ENCODE measurements at regions not wholly inside any gene's neighbourhood (a gene's known extent, or its start where the extent isn't known, plus 50 kb on each side); places are given as distances from the start of the nearest gene placed in this dataset.

- Histone ChIP-seq H3K36me3 (ENCODE audit: control insufficient read depth in 2 of 3, insufficient read depth in 3 of 3, low read length in 3 of 3) (no peaks in the 10 kb centered on the region), H3K4me3 (ENCODE audit: low read length in 3 of 3) (no peak overlapping the region), H3K27me3 (ENCODE audit: control insufficient read depth, insufficient read depth, low read length) (no peaks in the 10 kb centered on the region), H3K4me1 (ENCODE audit: control insufficient read depth in 2 of 3, insufficient read depth in 2 of 3, low read depth in 1 of 3, low read length in 3 of 3) (no peaks in the 10 kb centered on the region), H3K9ac (ENCODE audit: low read length in 3 of 3) (no peak overlapping the region), H3K27ac (ENCODE audit: low read depth in 2 of 2, low read length in 2 of 2) (no peak overlapping the region), H3K9me3 (ENCODE audit: control insufficient read depth in 2 of 3, insufficient read depth in 1 of 3, low read length in 3 of 3) (no peaks in the 10 kb centered on the region)
- no peak for DNase-seq
- intact Hi-C loops (cut with DNase I), result no loop called here
- no peak for FAIRE-seq
- TF ChIP-seq, protein P1, sequence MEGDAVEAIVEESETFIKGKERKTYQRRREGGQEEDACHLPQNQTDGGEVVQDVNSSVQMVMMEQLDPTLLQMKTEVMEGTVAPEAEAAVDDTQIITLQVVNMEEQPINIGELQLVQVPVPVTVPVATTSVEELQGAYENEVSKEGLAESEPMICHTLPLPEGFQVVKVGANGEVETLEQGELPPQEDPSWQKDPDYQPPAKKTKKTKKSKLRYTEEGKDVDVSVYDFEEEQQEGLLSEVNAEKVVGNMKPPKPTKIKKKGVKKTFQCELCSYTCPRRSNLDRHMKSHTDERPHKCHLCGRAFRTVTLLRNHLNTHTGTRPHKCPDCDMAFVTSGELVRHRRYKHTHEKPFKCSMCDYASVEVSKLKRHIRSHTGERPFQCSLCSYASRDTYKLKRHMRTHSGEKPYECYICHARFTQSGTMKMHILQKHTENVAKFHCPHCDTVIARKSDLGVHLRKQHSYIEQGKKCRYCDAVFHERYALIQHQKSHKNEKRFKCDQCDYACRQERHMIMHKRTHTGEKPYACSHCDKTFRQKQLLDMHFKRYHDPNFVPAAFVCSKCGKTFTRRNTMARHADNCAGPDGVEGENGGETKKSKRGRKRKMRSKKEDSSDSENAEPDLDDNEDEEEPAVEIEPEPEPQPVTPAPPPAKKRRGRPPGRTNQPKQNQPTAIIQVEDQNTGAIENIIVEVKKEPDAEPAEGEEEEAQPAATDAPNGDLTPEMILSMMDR (IDR thresholded peaks at IDR 0.05; ENCODE audit: borderline replicate concordance, extremely low read depth, insufficient read depth), result no peak
Measured at GRCh38 chr4:95714571-95714970, 125.3 kb upstream of the PDHA2 start.

DNA sequence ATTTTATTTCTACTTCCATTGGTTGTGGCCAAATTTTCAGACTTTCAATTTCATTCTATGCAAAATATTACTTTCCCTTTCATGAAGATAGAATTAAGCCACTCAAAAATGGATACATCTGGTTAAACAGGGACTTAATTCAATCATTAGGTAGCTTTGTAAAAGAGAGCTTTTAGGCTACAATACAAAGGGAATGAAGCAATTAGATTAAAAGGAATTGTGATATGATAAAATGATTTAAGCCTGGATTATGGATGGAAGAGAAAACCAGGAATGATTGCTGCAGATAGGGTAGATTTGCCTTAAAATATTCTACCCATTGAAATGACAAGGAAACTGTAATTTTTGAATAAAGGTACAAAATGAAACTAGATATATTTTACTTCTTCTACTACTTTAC, 134.6 kb upstream of the PDHA2 start:
- Histone ChIP-seq H3K27me3 (ENCODE audit: control insufficient read depth, insufficient read depth, low read length) (no peaks in the 10 kb centered on the region), H3K36me3 (ENCODE audit: control insufficient read depth in 2 of 3, insufficient read depth in 3 of 3, low read length in 3 of 3) (no peaks in the 10 kb centered on the region), H3K27ac (ENCODE audit: low read depth in 2 of 2, low read length in 2 of 2) (no peak overlapping the region), H3K9ac (ENCODE audit: low read length in 3 of 3) (no peak overlapping the region), H3K4me3 (ENCODE audit: low read length in 3 of 3) (no peak overlapping the region), H3K4me1 (ENCODE audit: control insufficient read depth in 2 of 3, insufficient read depth in 2 of 3, low read depth in 1 of 3, low read length in 3 of 3) (no peaks in the 10 kb centered on the region), H3K9me3 (ENCODE audit: control insufficient read depth in 2 of 3, insufficient read depth in 1 of 3, low read length in 3 of 3) (no peaks in the 10 kb centered on the region)
- DNase-seq (no peak), FAIRE-seq (no peak)
- intact Hi-C loops (cut with DNase I), result no loop called here
- TF ChIP-seq, protein P1 (IDR thresholded peaks at IDR 0.05; ENCODE audit: borderline replicate concordance, extremely low read depth, insufficient read depth), result no peak

DNA sequence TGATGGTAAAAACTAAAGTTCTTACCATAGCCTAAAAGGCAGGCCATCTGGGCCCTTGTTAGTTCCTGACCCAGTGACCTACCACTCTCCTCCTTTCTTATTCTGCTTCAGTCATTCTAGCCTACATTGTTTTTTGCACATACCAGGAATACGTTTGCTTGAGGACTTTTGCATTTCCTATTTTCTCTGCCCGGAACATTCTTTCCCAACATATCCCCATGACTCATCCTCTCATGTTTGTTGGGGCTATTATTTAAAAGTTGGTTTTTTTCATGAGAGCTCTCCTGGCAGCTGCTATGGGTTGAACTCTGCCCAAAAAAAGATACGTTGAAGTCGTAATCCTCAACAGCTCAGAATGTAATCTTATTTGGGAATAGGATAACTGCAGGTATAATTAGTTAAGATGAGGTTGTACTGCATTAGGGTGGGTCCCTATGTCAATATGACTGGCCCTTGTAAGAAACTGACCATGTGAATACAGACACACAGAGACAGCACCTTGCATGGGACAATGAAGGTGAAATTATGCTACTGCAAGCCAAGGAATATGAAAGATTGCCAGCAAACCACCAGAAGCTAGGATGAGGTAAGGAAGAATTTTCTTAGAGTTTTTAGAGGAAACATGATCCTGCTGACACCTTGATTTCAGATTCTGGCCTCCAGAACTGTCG, 138.3 kb upstream of the PDHA2 start:
- no peak for DNase-seq
- Histone ChIP-seq H3K9me3 (ENCODE audit: control insufficient read depth in 2 of 3, insufficient read depth in 1 of 3, low read length in 3 of 3) (no peaks in the 10 kb centered on the region), H3K4me3 (ENCODE audit: low read length in 3 of 3) (no peak overlapping the region), H3K36me3 (ENCODE audit: control insufficient read depth in 2 of 3, insufficient read depth in 3 of 3, low read length in 3 of 3) (no peaks in the 10 kb centered on the region), H3K27ac (ENCODE audit: low read depth in 2 of 2, low read length in 2 of 2) (no peak overlapping the region), H3K9ac (ENCODE audit: low read length in 3 of 3) (no peak overlapping the region), H3K4me1 (ENCODE audit: control insufficient read depth in 2 of 3, insufficient read depth in 2 of 3, low read depth in 1 of 3, low read length in 3 of 3) (no peaks in the 10 kb centered on the region), H3K27me3 (ENCODE audit: control insufficient read depth, insufficient read depth, low read length) (no peaks in the 10 kb centered on the region)
- FAIRE-seq, result no peak
- intact Hi-C loops (cut with DNase I), result no loop called here
- TF ChIP-seq, protein P1 (IDR thresholded peaks at IDR 0.05; ENCODE audit: borderline replicate concordance, extremely low read depth, insufficient read depth), result no peak

- intact Hi-C loops (cut with DNase I), result no loop called here
- Histone ChIP-seq H3K4me1 (ENCODE audit: control insufficient read depth in 2 of 3, insufficient read depth in 2 of 3, low read depth in 1 of 3, low read length in 3 of 3) (no peaks in the 10 kb centered on the region), H3K27me3 (ENCODE audit: control insufficient read depth, insufficient read depth, low read length) (no peaks in the 10 kb centered on the region), H3K4me3 (ENCODE audit: low read length in 3 of 3) (no peak overlapping the region), H3K36me3 (ENCODE audit: control insufficient read depth in 2 of 3, insufficient read depth in 3 of 3, low read length in 3 of 3) (no peaks in the 10 kb centered on the region), H3K27ac (ENCODE audit: low read depth in 2 of 2, low read length in 2 of 2) (no peak overlapping the region), H3K9ac (ENCODE audit: low read length in 3 of 3) (no peak overlapping the region), H3K9me3 (ENCODE audit: control insufficient read depth in 2 of 3, insufficient read depth in 1 of 3, low read length in 3 of 3) (no peaks in the 10 kb centered on the region)
- DNase-seq (no peak), FAIRE-seq (no peak)
- TF ChIP-seq, protein P1 (IDR thresholded peaks at IDR 0.05; ENCODE audit: borderline replicate concordance, extremely low read depth, insufficient read depth), result no peak
Measured at GRCh38 chr4:95694411-95694810, 145.5 kb upstream of the PDHA2 start.

Data from kidney (tissue), 13 donors.